ENCODE measurements at regions not wholly inside any gene's neighbourhood (a gene's known extent, or its start where the extent isn't known, plus 50 kb on each side); places are given as distances from the start of the nearest gene placed in this dataset.

DNA sequence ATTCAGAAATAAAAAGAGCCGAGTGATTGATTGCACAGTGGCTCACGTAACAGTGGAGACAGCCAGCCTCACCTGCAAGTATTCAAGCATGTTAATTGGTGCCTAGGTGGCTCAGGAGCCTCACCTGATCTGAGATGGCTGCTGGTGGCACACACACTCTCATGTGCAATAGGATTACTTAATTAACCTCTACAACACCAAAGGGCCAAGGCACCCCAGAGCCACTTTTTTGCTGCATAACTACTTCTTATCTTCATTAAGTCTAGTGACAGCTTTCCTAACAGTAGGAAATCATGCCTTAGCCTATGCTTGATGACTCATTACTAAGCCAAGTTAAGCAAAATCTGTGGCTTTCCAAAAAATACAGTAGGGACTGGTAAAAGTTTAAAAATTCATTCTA lies 117.3 kb upstream of the NOCT start:
- Histone ChIP-seq H3K9me3 (no peaks in the 10 kb centered on the region), H3K4me1 (no peaks in the 10 kb centered on the region), H3K27ac (no peak overlapping the region), H3K4me3 (no peak overlapping the region), H3K27me3 (replicated peaks in 1 of 7) (no peaks in the 10 kb centered on the region), H3K36me3 (no peaks in the 10 kb centered on the region)
- DNase-seq, result no peak
- WGBS, 5 donors, result 74 to 91% (median 83%) methylated on average over 2 of the region's 2 CpGs
- TF ChIP-seq, protein P1, sequence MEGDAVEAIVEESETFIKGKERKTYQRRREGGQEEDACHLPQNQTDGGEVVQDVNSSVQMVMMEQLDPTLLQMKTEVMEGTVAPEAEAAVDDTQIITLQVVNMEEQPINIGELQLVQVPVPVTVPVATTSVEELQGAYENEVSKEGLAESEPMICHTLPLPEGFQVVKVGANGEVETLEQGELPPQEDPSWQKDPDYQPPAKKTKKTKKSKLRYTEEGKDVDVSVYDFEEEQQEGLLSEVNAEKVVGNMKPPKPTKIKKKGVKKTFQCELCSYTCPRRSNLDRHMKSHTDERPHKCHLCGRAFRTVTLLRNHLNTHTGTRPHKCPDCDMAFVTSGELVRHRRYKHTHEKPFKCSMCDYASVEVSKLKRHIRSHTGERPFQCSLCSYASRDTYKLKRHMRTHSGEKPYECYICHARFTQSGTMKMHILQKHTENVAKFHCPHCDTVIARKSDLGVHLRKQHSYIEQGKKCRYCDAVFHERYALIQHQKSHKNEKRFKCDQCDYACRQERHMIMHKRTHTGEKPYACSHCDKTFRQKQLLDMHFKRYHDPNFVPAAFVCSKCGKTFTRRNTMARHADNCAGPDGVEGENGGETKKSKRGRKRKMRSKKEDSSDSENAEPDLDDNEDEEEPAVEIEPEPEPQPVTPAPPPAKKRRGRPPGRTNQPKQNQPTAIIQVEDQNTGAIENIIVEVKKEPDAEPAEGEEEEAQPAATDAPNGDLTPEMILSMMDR (IDR thresholded peaks at IDR 0.05 in 8 of 11, conservative IDR thresholded peaks at IDR 0.05 in 3 of 11), result no peak
- TF ChIP-seq POLR2A (IDR thresholded peaks at IDR 0.05) (no peak), POLR2AphosphoS5 (IDR thresholded peaks at IDR 0.05) (no peak)
- intact Hi-C loops (cut with DNase I; ENCODE audit: low total_unique reads), result no loop called here

DNA sequence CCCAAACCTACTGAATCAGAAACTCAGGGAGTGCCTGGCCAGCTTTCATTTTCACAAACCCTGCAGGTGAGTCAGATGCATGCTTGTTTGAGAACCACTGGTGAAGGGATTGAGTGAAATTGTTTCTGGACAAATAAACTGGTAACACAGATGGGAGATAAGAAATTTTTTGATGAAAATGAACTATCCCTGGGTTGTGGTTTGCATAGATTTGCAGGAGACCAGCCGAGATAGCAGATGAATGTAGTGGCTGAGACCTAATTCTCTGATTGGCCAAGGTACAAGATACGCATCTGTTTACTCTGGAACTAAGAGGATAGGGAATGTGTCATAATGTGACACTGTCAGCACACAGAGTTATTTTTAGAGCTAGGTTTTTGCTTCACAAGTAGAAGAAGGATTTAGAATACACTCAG lies 117.8 kb upstream of the NOCT start:
- WGBS, 5 donors, result 69 to 88% (median 84%) methylated on average over 2 of the region's 2 CpGs

DNA sequence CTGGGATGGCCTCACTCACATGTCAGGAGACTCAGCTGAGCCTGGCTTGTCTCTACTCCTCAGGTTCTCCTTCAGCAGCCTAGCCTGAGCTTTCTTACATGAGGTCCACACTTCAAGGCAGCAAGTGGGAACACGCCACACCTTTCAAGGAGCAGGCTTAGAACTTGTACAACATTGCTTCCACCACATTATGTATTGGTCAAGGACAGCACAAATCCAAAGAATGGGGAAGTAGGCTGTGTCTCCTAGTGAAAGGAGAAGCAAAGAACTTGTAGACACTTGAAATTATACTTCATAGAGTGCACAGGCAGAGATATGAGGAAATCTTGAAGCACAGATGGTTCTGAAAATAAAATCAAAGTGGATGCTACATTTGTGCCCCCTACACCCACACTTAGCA lies 120.9 kb upstream of the NOCT start:
- intact Hi-C loops (cut with DNase I; ENCODE audit: low total_unique reads), result no loop called here
- TF ChIP-seq POLR2A (IDR thresholded peaks at IDR 0.05), result no peak
- TF ChIP-seq POLR2AphosphoS5 (IDR thresholded peaks at IDR 0.05), result no peak
- TF ChIP-seq, protein P1 (IDR thresholded peaks at IDR 0.05 in 8 of 11, conservative IDR thresholded peaks at IDR 0.05 in 3 of 11), result no peak
- H3K27ac ChIP-seq, result no peak overlapping the region
- H3K4me1 ChIP-seq, result no peaks in the 10 kb centered on the region
- H3K36me3 ChIP-seq, result no peaks in the 10 kb centered on the region
- no peaks in the 10 kb centered on the region for H3K9me3 ChIP-seq
- no peak overlapping the region for H3K4me3 ChIP-seq
- no peaks in the 10 kb centered on the region for H3K27me3 ChIP-seq (replicated peaks in 1 of 7)
- WGBS, 5 donors, result 75 to 86% (median 85%) methylated on average over 1 of the region's 1 CpG
- no peak for DNase-seq

More for the DNA sequence above, 117.8 kb upstream of the NOCT start:
- TF ChIP-seq POLR2A (IDR thresholded peaks at IDR 0.05), result no peak
- TF ChIP-seq, protein P1 (IDR thresholded peaks at IDR 0.05 in 8 of 11, conservative IDR thresholded peaks at IDR 0.05 in 3 of 11), result no peak
- no peak for TF ChIP-seq POLR2AphosphoS5 (IDR thresholded peaks at IDR 0.05)
- DNase-seq, result no peak
- no peak overlapping the region for H3K4me3 ChIP-seq
- intact Hi-C loops (cut with DNase I; ENCODE audit: low total_unique reads), result no loop called here
- no peaks in the 10 kb centered on the region for H3K27me3 ChIP-seq (replicated peaks in 1 of 7)
- H3K4me1 ChIP-seq, result no peaks in the 10 kb centered on the region
- no peak overlapping the region for H3K27ac ChIP-seq
- no peaks in the 10 kb centered on the region for H3K36me3 ChIP-seq
- H3K9me3 ChIP-seq, result no peaks in the 10 kb centered on the region

DNA sequence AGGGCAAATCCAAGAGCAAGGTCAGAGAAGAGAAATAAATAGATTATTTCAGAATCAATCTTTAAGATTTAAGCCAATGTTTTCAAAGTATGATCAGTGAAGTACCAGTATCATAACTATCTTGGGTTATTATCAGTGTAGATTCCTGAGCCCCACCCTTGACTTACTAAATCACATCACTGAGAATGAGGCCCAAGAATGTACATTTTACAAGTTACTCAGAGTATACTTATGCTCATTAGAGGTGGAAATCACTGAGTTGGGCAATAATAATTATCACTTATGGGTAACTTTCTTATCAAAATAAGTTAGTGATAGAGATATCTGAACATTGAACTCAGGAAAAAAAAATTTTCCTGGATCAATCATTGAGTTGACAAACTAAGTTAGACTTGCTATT lies 121.6 kb upstream of the NOCT start:
- Histone ChIP-seq H3K4me1 (no peaks in the 10 kb centered on the region), H3K27ac (no peak overlapping the region), H3K36me3 (no peaks in the 10 kb centered on the region), H3K4me3 (no peak overlapping the region), H3K27me3 (replicated peaks in 1 of 7) (no peaks in the 10 kb centered on the region), H3K9me3 (no peaks in the 10 kb centered on the region)
- no peak for DNase-seq
- TF ChIP-seq POLR2AphosphoS5 (IDR thresholded peaks at IDR 0.05) (no peak), POLR2A (IDR thresholded peaks at IDR 0.05) (no peak)
- TF ChIP-seq, protein P1 (IDR thresholded peaks at IDR 0.05 in 8 of 11, conservative IDR thresholded peaks at IDR 0.05 in 3 of 11), result no peak
- intact Hi-C loops (cut with DNase I; ENCODE audit: low total_unique reads), result no loop called here
